Esophagus muscularis mucosa (tissue), 4 donors: ENCODE measurements at regions not wholly inside any gene's neighbourhood (a gene's known extent, or its start where the extent isn't known, plus 50 kb on each side); places are given as distances from the start of the nearest gene placed in this dataset.

Source experiments
- DNase-seq: peaks from one replicate; pipeline ENCODE4 v3.0.0-alpha.2; 2017; ENCODE audit errors: extremely low spot score
- H3K27ac ChIP-seq, 4 donors: fragments of 200-600 bp; sonication (generic); replicated peaks in 1 of 4; 1 replicate in 3 of 4; 2 replicates in 1 of 4; pipeline ENCODE4 v1.5.1; 2016 to 2019; ENCODE audit warnings: mild to moderate bottlenecking in 1 of 4
- H3K27me3 ChIP-seq, 4 donors: fragments of 200-600 bp; sonication (generic); one replicate each; pipeline versions ENCODE4 v1.5.1 to v1.6.0; 2016 to 2019
- H3K36me3 ChIP-seq, 4 donors: fragments of 200-600 bp; sonication (generic); one replicate each; pipeline ENCODE4 v1.5.1; 2016 to 2019
- H3K4me1 ChIP-seq, 4 donors: fragments of 200-600 bp; sonication (generic); one replicate each; pipeline ENCODE4 v1.5.1; 2016 to 2019
- H3K4me3 ChIP-seq, 4 donors: fragments of 200-600 bp; sonication (generic); 1 replicate in 2 of 4; 2 replicates in 2 of 4; pipeline ENCODE4 v1.5.1; 2016 to 2019; ENCODE audit warnings: mild to moderate bottlenecking in 4 of 4, moderate library complexity in 1 of 4
- H3K9me3 ChIP-seq, 4 donors: fragments of 200-600 bp; sonication (generic); 1 replicate in 3 of 4; 2 replicates in 1 of 4; pipeline ENCODE4 v1.5.1; 2016 to 2019
- CTCF ChIP-seq, 3 experiments: fragments of 200-600 bp in 2 of 3; fragments of 450-650 bp in 1 of 3; sonication (generic) in 2 of 3; IDR thresholded peaks; one replicate each; pipeline ENCODE4 v1.5.1; 2017 to 2019; ENCODE audit warnings: antibody characterized with exemption in 3 of 3, mild to moderate bottlenecking in 2 of 3, moderate library complexity in 1 of 3
- EP300 ChIP-seq: sonication (generic); formaldehyde crosslinking; IDR thresholded peaks from one replicate; pipeline ENCODE4 v1.6.1; 2017; ENCODE audit warnings: antibody characterized with exemption
- POLR2A ChIP-seq: fragments of 450-650 bp; IDR thresholded peaks from one replicate; pipeline ENCODE4 v1.6.1; 2017; ENCODE audit warnings: antibody characterized with exemption, moderate library complexity, mild to moderate bottlenecking, low read depth
- POLR2AphosphoS5 ChIP-seq, 2 donors: sonication (generic); formaldehyde crosslinking; IDR thresholded peaks; one replicate each; pipeline ENCODE4 v1.6.1; 2017; ENCODE audit warnings: antibody characterized with exemption in 2 of 2
- WGBS: methylation state at CpG from one replicate; pipeline ENCODE4 v1.1.5; 2018; 5-methylcytosine and 5-hydroxymethylcytosine counted together
- intact Hi-C: fragments of 100-400 bp; cut with DNase I; formaldehyde crosslinking; loops from one replicate; pipeline ENCODE4 v1.15.1; 2023

- H3K4me1 ChIP-seq: no peaks in the 10 kb centered on the region
- no peaks in the 10 kb centered on the region for H3K9me3 ChIP-seq
- H3K27me3 ChIP-seq: no peaks in the 10 kb centered on the region
- H3K36me3 ChIP-seq: no peaks in the 10 kb centered on the region
- intact Hi-C loops: no loop called here
- WGBS: 77% methylated on average over 3 of the region's 3 CpGs
- H3K4me3 ChIP-seq: no peak overlapping the region
- TF ChIP-seq POLR2A: no peak
- TF ChIP-seq POLR2AphosphoS5 (IDR thresholded peaks at IDR 0.05): no peak
- TF ChIP-seq CTCF (IDR thresholded peaks at IDR 0.05): no peak
- TF ChIP-seq EP300: no peak
- no peak overlapping the region for H3K27ac ChIP-seq
- no peak for DNase-seq
Measured at GRCh38 chr5:144582066-144582465, 411.4 kb downstream of the KCTD16 start.

GRCh38 chr5:144581044-144581443, 410.4 kb downstream of the KCTD16 start:
- no peaks in the 10 kb centered on the region for H3K4me1 ChIP-seq
- H3K27me3 ChIP-seq: no peaks in the 10 kb centered on the region
- no peak for DNase-seq
- intact Hi-C loops: no loop called here
- H3K9me3 ChIP-seq: no peaks in the 10 kb centered on the region
- 76% methylated on average over 8 of the region's 9 CpGs for WGBS
- no peak overlapping the region for H3K27ac ChIP-seq
- H3K4me3 ChIP-seq: no peak overlapping the region
- TF ChIP-seq EP300 (no peak), CTCF (IDR thresholded peaks at IDR 0.05) (no peak), POLR2AphosphoS5 (IDR thresholded peaks at IDR 0.05) (no peak), POLR2A (no peak)
- H3K36me3 ChIP-seq: no peaks in the 10 kb centered on the region

GRCh38 chr5:144577676-144578075, 407.0 kb downstream of the KCTD16 start:
- H3K27me3 ChIP-seq: no peaks in the 10 kb centered on the region

GRCh38 chr5:144575736-144576135, 405.1 kb downstream of the KCTD16 start:
- 52% methylated on average over 1 of the region's 1 CpG for WGBS
- no peak for DNase-seq
- Histone ChIP-seq H3K4me3 (no peak overlapping the region), H3K4me1 (no peaks in the 10 kb centered on the region), H3K36me3 (no peaks in the 10 kb centered on the region), H3K27ac (no peak overlapping the region), H3K27me3 (no peaks in the 10 kb centered on the region), H3K9me3 (peaks cover 0 to 7% (median 3%) of the 10 kb centered on the region in 4 donors)
- intact Hi-C loops: no loop called here
- no peak for TF ChIP-seq EP300

More at GRCh38 chr5:144577676-144578075, 407.0 kb downstream of the KCTD16 start:
- H3K36me3 ChIP-seq: no peaks in the 10 kb centered on the region
- TF ChIP-seq POLR2A (no peak), EP300 (no peak), POLR2AphosphoS5 (IDR thresholded peaks at IDR 0.05) (no peak), CTCF (IDR thresholded peaks at IDR 0.05) (no peak)
- intact Hi-C loops: no loop called here
- H3K27ac ChIP-seq: no peak overlapping the region
- WGBS: 83% methylated on average over 3 of the region's 3 CpGs
- DNase-seq: no peak
- H3K9me3 ChIP-seq: peaks cover 0 to 6% (median 2%) of the 10 kb centered on the region in 4 donors
- H3K4me3 ChIP-seq: no peak overlapping the region
- no peaks in the 10 kb centered on the region for H3K4me1 ChIP-seq

- H3K27me3 ChIP-seq: no peaks in the 10 kb centered on the region
- no peak for TF ChIP-seq CTCF (IDR thresholded peaks at IDR 0.05)
- WGBS: 47% methylated on average over 2 of the region's 2 CpGs
- intact Hi-C loops: no loop called here
- no peak overlapping the region for H3K27ac ChIP-seq
- no peaks in the 10 kb centered on the region for H3K4me1 ChIP-seq
- H3K9me3 ChIP-seq: peaks cover 0 to 28% (median 27%) of the 10 kb centered on the region in 4 donors
- no peak overlapping the region for H3K4me3 ChIP-seq
- no peak for DNase-seq
- no peaks in the 10 kb centered on the region for H3K36me3 ChIP-seq
Measured at GRCh38 chr5:144567421-144567780, 396.7 kb downstream of the KCTD16 start.
